ENCODE measurements at regions not wholly inside any gene's neighbourhood (a gene's known extent, or its start where the extent isn't known, plus 50 kb on each side); places are given as distances from the start of the nearest gene placed in this dataset.

GRCh38 chr12:9344541-9344940, 136.3 kb upstream of the PZP start (continued):
- TF ChIP-seq ZNF462 (CRISPR knock-in tag; IDR thresholded peaks at IDR 0.05) (no peak), EZH2 (IDR thresholded peaks at IDR 0.05; ENCODE audit: low read depth, unreplicated experiment) (no peak), ZNF331 (CRISPR knock-in tag; IDR thresholded peaks at IDR 0.05; ENCODE audit: low read depth) (no peak), JUNB (IDR thresholded peaks at IDR 0.05; ENCODE audit: unreplicated experiment) (no peak), POLR2AphosphoS5 (IDR thresholded peaks at IDR 0.05; ENCODE audit: low read depth) (no peak), EZH2phosphoT487 (IDR thresholded peaks at IDR 0.05; ENCODE audit: unreplicated experiment) (no peak), CREB1 (CRISPR knock-in tag; IDR thresholded peaks at IDR 0.05; ENCODE audit: low read depth) (no peak), ZNF114 (CRISPR knock-in tag; IDR thresholded peaks at IDR 0.05) (no peak)

DNA sequence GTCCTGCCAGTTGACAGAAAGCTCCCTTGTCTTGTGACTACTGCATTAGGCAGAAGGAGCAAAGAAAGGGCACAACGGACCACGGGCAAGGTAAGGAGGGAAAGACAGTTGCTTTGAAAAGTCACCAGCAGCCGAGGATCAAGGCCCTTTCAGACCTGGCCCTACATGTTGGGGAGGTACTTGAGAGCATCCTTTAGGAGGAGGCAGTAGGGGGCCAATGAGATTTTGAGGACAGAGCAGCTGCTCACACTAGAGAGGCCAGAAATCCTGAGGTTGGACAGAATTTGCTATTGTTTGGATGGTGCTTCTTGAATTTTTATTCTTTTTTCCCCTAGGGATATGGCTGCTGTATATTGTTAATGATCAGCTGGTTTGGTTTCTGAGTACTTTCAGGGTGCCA, 135.5 kb upstream of the PZP start:
- H3K9me2 ChIP-seq (ENCODE audit: insufficient read depth): peaks cover 4% of the 10 kb centered on the region; the same call in 1 of the 2 replicates
- no peak overlapping the region for H3K4me3 Mint-ChIP-seq
- peaks cover 2% of the 10 kb centered on the region for H3K27me3 Mint-ChIP-seq (ENCODE audit: insufficient read depth, low read depth, poor library complexity)
- no peaks in the 10 kb centered on the region for H3K9me3 Mint-ChIP-seq
- H3K4me2 ChIP-seq: no peak overlapping the region
- H3K36me3 ChIP-seq (ENCODE audit: insufficient read depth): no peaks in the 10 kb centered on the region
- ATAC-seq (no peak), DNase-seq (ENCODE audit: low spot score) (no peak)
- H2AFZ ChIP-seq: 0 out of 2 replicates have a peak overlapping the region, but pooled peaks have one; percentile 56
- no peaks in the 10 kb centered on the region for H4K20me1 ChIP-seq (replicated peaks; ENCODE audit: insufficient read depth)
- no peaks in the 10 kb centered on the region for H3K4me1 ChIP-seq (ENCODE audit: insufficient read depth)
- H3K27me3 ChIP-seq (ENCODE audit: insufficient read depth): no peaks in the 10 kb centered on the region
- H3K79me2 ChIP-seq (replicated peaks; ENCODE audit: insufficient read depth): no peaks in the 10 kb centered on the region
- no peaks in the 10 kb centered on the region for H3K36me3 Mint-ChIP-seq (ENCODE audit: low read depth)
- H3K27ac ChIP-seq (ENCODE audit: low read depth): no peak overlapping the region
- H3K27ac Mint-ChIP-seq: no peak overlapping the region
- H3K4me3 ChIP-seq: no peak overlapping the region
- no peaks in the 10 kb centered on the region for H3F3A ChIP-seq (replicated peaks; ENCODE audit: low read depth)
- H3K4me1 Mint-ChIP-seq: no peaks in the 10 kb centered on the region; the same call in 2 of the 3 replicates
- TF ChIP-seq JUNB (IDR thresholded peaks at IDR 0.05; ENCODE audit: unreplicated experiment) (no peak), ZNF331 (CRISPR knock-in tag; IDR thresholded peaks at IDR 0.05; ENCODE audit: low read depth) (no peak), REST (IDR thresholded peaks at IDR 0.05; ENCODE audit: unreplicated experiment) (no peak), CREB1 (CRISPR knock-in tag; IDR thresholded peaks at IDR 0.05; ENCODE audit: low read depth) (no peak), EZH2phosphoT487 (IDR thresholded peaks at IDR 0.05; ENCODE audit: unreplicated experiment) (no peak), STAT1 (IDR thresholded peaks at IDR 0.05; ENCODE audit: unreplicated experiment) (no peak)
- TF ChIP-seq, protein P1, sequence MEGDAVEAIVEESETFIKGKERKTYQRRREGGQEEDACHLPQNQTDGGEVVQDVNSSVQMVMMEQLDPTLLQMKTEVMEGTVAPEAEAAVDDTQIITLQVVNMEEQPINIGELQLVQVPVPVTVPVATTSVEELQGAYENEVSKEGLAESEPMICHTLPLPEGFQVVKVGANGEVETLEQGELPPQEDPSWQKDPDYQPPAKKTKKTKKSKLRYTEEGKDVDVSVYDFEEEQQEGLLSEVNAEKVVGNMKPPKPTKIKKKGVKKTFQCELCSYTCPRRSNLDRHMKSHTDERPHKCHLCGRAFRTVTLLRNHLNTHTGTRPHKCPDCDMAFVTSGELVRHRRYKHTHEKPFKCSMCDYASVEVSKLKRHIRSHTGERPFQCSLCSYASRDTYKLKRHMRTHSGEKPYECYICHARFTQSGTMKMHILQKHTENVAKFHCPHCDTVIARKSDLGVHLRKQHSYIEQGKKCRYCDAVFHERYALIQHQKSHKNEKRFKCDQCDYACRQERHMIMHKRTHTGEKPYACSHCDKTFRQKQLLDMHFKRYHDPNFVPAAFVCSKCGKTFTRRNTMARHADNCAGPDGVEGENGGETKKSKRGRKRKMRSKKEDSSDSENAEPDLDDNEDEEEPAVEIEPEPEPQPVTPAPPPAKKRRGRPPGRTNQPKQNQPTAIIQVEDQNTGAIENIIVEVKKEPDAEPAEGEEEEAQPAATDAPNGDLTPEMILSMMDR (conservative IDR thresholded peaks at IDR 0.05; ENCODE audit: low read depth in 2 of 2): no peak

Measured in GM23338 (cell line).